NCI-H1092 (cell line): ENCODE measurements at regions not wholly inside any gene's neighbourhood (a gene's known extent, or its start where the extent isn't known, plus 50 kb on each side); places are given as distances from the start of the nearest gene placed in this dataset.

ENCODE experiments used
- DNase-seq: peaks from one replicate; lab custom pipeline; 2025; lab: John Stamatoyannopoulos, UW

- DNase-seq = no peak
Observed at GRCh38 chr2:145316496-145316895, 796.6 kb upstream of the ZEB2 start.

DNA sequence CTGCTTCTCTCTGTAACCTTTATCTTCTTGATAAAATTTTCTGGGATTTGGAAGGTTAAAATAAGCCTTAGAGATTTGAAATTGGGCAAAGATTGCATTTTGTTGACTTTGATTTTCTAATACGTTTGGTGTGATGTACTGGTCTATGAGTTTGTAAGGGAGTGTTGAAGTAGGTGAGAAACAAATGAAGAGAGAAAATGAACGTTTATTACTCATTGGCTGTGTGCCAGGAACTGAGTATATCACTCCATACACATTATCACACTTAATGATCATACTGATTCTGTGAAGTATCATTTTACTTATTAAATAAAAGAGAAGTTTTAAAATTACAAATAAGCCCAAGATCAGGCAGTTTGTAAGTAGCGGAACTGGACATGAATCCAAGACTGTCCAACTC is 795.1 kb upstream of the ZEB2 start:
- DNase-seq = no peak

DNA sequence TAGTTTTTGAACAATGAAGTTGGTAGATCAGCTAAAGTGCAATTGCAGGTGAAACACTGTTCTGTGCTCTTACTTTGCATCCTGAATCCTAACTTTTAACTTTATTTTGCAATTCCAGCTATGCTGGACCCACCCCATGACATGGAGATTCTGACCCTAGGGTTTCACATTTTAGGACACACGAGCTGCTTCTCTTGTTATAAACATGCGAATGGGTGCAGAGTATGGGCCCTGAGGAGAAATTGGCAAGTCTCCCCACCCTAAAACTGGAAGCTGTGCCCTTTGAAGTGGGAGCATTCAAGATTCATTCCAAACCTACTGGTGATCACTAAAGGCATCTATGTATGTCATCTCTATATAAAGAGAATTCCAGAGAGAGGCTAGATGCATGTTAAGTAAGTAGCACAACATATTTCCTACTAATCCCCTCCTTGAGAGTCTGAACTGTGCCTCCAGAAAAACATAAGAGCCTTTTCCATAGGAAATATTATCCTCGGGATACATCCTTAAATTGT is 794.3 kb upstream of the ZEB2 start:
- DNase-seq = no peak

- DNase-seq = no peak
Observed at GRCh38 chr2:145305889-145306288, 786.0 kb upstream of the ZEB2 start.

DNA sequence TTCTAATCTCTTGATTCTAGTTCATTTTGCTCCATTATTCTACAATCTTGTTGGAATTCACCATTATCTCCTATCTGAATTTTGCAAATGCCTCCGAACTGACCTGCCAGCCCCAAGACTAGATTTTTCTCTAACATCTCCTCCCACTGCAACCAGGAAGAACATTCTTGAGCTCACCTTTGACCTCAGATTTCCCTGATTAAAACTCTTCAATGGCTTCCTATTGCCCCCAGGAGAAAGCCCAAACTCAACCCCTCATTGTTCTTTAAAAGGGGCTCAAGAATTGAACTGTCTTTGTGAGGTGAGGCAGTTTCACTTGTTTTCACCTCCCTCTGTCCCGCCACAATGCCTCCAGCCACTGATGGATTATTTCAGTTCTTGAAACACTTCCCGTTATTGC is 784.6 kb upstream of the ZEB2 start:
- DNase-seq = no peak

DNA sequence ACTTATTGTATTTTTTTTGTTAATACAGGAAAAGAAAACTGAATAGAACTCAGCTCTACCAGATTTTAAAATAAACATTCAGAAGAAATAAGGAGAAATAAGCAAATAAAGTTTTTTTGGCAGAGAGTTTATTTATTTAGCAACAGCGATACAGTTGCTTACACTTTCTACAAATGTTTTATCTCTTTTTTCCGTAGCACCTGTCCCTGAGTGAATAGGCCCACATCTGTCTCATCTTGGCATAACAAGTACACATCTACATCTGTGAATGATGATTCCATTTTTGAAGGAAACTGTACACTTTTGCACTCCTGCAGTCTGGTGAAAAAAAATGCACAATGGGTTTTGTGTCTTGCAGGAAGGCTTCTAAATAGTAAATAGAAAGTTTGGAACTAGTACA is 783.6 kb upstream of the ZEB2 start:
- no peak for DNase-seq

GRCh38 chr2:145302886-145303285 is 783.0 kb upstream of the ZEB2 start:
- no peak for DNase-seq

DNA sequence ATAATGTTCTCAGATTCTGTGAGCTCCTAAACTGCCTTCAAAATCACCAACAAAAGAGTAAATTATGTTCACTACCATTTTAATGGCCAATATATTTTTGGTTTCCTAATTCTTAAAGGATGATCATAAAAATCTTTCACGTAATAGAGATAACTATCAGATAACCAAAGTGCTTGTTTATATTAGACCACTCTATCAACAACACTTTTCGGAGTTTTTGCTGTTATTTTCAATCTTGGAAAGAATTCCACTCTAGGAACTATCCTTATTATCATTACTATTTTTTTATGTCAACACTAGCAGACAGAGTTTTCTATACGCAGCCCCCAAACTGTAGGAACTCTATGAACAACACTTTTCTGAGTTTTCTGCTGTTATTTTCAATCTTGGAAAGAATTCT is 782.5 kb upstream of the ZEB2 start:
- DNase-seq = no peak

GRCh38 chr2:145299368-145299767 is 779.4 kb upstream of the ZEB2 start:
- no peak for DNase-seq

- no peak for DNase-seq
Observed at GRCh38 chr2:145292166-145292565, 772.2 kb upstream of the ZEB2 start.

DNA sequence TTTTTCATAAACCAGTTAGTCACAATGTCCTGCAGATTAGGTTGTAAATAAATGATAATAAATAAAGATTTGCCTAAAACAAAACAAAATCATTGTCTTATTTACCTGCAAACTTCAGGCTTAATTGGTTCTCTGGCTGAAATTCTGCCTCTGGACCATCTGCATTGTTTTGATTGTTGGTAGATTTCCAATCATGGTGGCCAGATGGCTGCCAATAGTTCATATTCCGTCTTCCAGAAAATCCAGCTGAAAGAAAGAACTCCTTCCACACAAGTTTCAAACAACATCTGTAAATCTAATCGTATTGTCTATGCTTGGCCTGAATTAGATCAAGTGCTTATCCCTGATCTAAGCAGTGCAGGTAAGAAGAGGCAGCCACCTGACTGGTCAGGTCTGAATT is 771.1 kb upstream of the ZEB2 start:
- no peak for DNase-seq

DNA sequence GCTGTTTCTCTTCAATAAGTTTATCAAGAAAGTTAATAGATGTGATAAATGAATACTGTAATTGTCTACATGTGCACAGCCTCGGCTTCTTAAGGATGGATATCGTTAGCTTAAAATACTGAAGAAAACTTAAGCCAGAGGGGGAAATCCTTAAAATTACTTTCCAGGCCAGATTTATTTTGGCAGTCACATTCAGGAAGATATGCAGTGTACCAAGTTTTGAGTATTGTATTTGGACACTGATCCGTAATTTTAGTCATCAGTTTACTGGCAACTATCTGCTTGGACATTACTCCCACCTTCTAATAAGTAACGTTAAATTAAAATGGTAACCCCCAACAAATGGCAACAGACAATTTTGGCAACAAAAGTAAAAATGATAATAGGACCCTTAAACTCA is 770.0 kb upstream of the ZEB2 start:
- DNase-seq = no peak

DNA sequence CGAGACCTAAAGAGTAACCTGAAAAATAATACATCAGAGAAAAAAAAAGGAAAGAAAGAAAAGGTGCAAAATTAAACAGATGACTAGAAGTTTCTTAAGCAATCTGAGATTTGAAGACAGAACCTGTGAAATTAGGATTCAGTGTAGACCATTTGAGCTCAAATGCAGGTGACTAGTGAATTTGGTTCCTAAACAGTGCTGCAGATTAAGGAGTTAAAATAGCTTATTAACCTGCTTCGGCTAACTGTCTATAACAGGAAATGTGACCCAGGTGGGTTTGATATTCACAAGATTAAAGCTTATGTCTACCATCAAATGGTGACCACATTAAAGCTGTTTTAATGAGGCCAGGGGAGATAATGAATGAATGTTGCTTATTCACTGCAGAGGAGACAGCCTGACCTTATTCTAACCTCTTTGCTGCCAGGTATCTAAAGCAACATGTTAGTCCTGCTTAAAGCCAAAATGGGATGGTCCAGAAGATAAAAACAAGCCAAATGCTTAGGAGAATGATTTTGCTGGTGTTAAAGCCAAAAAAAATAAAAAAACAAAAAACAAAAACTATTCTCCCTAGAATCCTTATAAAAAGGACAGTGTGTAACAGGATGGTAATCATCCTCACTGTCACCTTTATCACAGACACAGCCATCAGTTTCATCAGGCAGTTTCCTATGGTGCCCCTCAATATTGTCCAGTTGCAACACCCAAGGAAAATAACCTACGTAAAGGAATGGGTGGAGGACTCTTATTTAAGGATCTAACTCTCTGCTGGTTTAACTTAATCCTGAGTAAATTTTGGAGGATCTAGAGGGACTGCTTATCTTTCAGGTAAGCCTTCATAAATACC is 769.0 kb upstream of the ZEB2 start:
- no peak for DNase-seq

DNA sequence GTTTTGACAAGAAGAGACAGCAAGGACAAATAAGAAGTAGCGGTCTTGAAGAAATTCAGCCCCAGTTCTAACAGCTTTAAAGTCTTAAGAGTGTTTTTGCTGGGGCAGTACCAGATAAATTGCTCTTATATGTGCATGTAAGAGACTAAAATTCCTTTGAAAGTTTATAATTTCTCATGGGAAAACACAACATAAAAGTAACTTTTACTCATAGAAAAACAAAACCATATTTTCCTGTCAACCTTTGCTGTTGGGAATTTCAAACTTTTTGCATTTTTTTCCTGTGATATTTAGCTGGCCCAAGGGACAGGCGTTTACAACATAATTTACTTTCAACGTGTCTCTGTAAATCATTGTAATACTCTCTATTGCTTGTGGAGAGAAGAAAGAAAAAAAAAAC is 767.8 kb upstream of the ZEB2 start:
- no peak for DNase-seq

DNA sequence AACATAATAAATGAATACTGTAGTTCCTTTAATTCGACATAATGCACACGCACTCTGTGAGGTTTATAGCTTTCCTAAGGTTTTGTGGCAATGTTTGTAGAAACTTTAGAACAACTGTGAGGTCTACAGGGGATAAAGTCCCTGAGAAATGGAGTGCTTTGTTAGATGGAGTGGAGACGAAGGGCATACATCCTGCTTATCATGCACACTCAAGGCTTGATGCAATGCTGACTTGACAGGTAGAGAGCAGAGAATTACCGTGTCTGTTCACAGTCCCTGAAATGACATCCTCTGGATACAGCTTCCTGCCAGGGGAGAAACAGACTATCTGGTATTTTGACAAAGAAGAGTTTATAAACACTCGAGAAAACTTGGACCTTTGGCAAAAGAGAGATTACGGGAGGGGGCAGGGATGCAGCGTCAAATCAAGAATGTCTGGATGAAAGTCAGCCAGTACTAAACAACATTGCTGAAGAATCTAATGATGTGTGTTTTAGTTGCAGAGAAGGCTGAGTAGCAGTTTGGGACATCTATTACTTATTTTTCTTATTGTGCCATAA is 766.9 kb upstream of the ZEB2 start:
- no peak for DNase-seq

DNA sequence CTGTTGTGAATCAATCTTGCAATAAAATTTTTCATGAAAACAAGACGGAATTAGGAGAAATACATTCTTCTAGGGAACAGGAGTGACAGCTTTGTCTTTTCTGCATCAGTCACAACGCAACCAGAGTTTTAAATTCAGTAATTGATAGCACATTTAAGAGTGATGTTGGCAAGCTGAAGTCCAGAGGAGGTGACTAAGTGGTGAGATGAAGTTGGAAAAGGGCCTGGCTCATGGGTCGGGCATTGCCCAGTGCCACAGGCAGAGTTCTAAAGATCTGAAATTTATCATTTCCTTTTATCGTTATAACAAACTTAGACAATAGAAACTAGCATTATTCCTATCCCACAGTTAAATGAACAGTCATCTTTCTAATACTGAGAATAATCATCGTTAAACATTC is 764.6 kb upstream of the ZEB2 start:
- no peak for DNase-seq

GRCh38 chr2:145283131-145283530 is 763.2 kb upstream of the ZEB2 start:
- no peak for DNase-seq

DNA sequence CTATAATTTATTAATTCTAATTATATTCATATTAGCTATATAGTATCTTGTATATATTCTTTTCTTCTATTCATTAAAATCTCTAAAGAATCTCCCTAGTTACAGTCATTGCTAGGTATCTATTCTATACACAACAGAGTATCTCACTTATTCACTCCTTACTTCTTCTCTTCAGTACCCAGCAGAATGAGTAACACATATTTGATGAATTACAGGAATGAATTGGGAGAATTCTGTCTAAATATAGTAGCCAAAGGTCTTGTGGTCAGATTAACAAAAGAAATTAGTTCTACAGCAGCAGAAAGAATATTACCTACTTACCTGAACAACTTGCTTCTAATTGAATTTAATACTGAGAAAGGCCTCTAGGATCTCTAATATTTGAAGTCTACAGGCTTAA is 758.0 kb upstream of the ZEB2 start:
- DNase-seq = no peak

DNA sequence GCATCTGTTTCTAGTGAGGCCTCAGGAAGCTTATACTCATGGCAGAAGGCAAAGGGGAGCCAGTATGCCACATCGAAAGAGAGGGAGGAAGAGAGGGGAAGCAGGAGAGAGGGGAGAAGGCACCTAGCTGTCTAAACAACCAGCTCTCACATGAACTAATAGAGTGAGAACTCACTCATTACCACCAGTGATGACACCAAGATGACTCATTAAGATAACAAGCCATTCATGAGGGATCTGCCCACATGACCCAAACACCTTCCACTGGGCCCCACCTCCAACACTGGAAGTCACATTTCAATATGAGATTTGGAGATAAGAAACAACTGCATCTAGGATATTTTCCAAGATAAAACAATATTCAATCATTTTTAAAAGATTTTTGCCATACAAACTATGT is 753.9 kb upstream of the ZEB2 start:
- DNase-seq = no peak

DNA sequence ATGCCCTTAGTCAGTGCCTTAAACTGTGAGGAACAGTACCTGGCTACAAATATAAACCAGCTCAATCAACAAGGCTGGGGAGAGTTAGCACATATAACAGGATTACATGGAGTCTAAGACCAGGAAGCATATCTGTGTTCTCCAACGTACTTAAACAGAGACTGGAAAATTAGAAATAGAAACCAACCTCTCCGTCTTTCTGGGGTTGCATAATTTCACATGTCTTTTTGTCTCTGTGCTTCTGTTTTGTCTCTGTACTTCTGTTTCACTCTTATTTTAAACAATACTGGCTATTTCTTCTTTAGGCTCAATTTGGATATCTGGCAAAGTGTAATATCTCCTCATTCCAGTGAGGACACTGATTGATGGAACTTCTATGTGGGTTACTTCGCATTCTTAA is 749.0 kb upstream of the ZEB2 start:
- DNase-seq = no peak

DNA sequence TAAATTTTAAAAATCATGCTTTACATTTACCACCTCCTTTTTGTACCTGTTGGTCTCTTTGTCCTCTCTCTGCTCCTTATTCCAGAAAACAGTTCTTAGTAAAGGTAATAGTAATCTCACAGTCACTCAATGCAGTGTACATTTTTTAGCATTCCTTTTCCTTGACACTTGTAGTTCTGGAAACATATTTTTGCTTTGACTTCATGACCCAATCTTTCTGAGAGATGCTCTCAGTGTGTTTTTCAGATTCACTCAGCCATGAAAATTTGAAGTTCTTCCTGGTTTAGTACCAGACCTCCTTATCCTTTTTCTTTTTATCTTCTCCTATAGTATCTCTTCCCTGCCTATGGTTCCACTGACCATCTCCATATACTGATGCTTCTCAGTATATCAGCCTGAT is 747.5 kb upstream of the ZEB2 start:
- no peak for DNase-seq

DNA sequence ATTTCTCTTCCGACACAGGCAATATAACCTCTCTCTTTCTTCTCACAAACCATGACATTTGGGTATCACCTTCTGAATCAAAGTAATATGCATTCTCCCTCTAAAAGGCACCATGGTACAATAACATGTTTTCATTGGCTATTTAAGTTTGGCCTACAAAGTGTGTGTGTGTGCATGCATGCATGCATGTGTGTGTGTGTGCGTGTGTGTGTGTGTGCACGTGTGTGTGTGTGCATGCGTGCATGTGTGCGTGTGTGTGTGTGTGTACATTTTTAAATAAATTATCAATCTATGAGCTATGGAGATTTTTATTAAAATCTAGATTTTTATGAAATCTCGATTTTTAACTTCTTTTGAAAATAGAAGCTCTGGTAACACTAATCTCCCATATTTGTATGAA is 745.3 kb upstream of the ZEB2 start:
- no peak for DNase-seq

DNA sequence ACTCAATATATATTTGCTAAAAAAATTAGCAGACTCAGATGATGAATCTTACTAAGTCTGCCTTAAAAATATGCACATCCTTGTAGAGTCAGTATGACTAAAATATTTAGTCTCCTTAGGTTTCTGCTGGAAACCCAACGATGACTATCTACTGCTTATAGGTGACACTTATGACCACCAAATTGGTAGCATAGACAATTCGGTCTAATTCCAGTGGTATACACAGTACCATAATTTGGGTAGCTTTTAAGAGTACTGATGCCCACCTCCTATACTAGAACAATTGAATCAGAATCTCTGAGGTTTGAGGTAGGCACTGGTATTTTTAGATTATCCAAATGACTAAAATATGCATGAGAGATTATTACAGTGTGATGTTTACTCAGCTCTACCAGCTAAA is 740.8 kb upstream of the ZEB2 start:
- no peak for DNase-seq

DNA sequence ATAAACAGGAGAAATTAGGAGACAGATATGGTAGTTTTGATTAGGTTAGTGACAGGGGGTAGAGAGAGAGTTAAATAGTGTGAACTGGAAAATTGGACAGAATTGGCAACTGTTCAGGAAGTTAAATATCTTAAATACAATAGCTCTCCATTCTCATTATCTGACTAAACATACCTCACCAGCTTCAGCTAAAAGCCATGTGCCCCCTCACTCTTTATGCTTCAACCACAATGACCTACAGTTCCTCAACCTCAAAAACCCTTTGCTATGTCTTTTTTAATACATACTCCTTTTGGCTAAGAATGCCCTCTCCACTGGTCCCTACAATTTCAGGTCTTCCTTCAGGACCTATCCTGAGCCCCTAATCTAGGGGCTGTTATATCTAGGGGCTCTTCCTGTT is 740.2 kb upstream of the ZEB2 start:
- no peak for DNase-seq
